ENCODE measurements at regions not wholly inside any gene's neighbourhood (a gene's known extent, or its start where the extent isn't known, plus 50 kb on each side); places are given as distances from the start of the nearest gene placed in this dataset.

DNA sequence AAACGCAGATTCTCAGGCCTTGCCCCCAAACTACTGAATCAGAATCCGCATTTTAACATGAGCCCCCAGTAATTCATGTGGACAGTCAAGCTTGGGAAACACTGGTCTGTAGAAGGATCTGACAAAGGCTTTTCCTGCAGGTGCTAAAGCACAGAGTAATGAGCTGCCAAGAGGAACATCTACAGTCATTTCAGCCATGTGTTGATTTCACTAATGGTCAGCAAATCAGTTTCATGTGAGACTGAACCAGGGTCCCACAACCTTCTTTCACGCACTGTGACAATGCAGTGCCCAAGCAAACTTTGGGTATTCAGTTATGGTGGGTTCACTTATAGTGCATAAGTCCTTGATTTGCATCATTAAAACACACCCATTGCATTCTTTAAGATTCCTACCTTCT lies 237.6 kb downstream of the TUSC7 start:
- TF ChIP-seq POLR2AphosphoS5 (IDR thresholded peaks at IDR 0.05; ENCODE audit: low read depth, low read length) (no peak), SIN3A (IDR thresholded peaks at IDR 0.05; ENCODE audit: borderline replicate concordance, insufficient read depth, low read length) (no peak)
- TF ChIP-seq, protein P1, sequence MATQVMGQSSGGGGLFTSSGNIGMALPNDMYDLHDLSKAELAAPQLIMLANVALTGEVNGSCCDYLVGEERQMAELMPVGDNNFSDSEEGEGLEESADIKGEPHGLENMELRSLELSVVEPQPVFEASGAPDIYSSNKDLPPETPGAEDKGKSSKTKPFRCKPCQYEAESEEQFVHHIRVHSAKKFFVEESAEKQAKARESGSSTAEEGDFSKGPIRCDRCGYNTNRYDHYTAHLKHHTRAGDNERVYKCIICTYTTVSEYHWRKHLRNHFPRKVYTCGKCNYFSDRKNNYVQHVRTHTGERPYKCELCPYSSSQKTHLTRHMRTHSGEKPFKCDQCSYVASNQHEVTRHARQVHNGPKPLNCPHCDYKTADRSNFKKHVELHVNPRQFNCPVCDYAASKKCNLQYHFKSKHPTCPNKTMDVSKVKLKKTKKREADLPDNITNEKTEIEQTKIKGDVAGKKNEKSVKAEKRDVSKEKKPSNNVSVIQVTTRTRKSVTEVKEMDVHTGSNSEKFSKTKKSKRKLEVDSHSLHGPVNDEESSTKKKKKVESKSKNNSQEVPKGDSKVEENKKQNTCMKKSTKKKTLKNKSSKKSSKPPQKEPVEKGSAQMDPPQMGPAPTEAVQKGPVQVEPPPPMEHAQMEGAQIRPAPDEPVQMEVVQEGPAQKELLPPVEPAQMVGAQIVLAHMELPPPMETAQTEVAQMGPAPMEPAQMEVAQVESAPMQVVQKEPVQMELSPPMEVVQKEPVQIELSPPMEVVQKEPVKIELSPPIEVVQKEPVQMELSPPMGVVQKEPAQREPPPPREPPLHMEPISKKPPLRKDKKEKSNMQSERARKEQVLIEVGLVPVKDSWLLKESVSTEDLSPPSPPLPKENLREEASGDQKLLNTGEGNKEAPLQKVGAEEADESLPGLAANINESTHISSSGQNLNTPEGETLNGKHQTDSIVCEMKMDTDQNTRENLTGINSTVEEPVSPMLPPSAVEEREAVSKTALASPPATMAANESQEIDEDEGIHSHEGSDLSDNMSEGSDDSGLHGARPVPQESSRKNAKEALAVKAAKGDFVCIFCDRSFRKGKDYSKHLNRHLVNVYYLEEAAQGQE (IDR thresholded peaks at IDR 0.05; ENCODE audit: insufficient read depth in 1 of 2, low read depth in 2 of 2, low read length in 2 of 2), result no peak

Data from PFSK-1 (cell line).